GM18502 (cell line): ENCODE measurements at regions not wholly inside any gene's neighbourhood (a gene's known extent, or its start where the extent isn't known, plus 50 kb on each side); places are given as distances from the start of the nearest gene placed in this dataset.

Experiments
- ATAC-seq: cut with Tn5 transposase; IDR thresholded peaks from one replicate; pipeline ENCODE4 v1.9.1; 2021; ENCODE audit warnings: mild to moderate bottlenecking; ENCODE audit not compliant: unreplicated experiment, poor library complexity

DNA sequence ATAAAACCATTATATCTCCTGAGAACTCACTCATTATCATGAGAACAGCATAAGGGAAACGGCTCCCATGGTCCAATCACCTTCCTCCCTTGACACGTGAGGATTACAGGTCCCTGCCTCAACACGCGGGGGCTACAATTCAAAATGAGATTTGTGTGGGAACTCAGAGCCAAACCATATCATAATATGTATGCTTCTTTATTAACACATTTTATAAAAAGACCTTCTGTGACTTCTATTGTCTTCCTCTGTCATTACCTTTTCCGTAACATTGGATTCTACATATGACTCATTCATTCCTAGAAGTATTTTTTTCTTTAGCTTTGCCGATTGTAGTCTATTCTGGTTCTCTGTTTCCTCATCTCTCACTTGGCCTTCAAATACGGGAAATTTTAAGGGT, 267.2 kb upstream of the ROBO1 start:
- ATAC-seq, result no peak

DNA sequence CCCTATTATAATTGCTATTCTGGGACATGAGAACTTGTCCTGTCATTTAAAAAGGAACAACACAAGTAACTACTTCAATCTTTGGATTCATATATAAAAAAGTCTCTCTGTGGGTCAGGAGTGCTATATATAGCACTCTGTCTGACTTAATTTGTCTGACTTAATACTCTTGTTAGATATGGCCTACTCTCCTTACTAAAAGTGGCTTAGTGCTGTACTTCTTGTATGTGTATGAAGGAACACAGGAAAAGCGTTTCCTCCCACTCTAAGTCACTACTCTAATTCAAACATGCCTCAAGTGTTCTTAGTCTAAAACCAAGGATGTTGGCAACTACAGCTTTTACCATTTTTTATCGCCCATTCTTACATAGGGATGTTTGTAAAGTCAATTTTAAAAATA, 255.2 kb upstream of the ROBO1 start:
- no peak for ATAC-seq

DNA sequence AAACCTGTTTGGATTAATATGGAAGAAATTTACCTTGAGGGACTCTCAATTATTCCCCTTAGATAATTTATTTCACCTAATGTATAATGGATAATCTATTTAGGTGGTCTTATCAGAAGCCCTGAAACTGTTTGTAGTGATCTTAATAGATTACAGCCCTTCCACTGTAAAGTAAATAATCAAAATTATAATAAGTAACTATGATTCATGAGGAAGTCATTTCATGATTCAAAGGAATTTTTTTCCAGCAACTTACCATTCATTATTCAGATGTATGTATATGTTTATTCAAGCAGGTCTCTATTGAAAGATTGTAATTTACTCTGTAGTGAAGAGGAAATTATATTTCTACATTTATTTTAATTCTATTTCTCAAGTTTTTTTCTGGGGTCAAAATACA, 250.6 kb upstream of the ROBO1 start:
- no peak for ATAC-seq

- ATAC-seq, result no peak
Observed at GRCh38 chr3:80017369-80017768, 249.6 kb upstream of the ROBO1 start.

DNA sequence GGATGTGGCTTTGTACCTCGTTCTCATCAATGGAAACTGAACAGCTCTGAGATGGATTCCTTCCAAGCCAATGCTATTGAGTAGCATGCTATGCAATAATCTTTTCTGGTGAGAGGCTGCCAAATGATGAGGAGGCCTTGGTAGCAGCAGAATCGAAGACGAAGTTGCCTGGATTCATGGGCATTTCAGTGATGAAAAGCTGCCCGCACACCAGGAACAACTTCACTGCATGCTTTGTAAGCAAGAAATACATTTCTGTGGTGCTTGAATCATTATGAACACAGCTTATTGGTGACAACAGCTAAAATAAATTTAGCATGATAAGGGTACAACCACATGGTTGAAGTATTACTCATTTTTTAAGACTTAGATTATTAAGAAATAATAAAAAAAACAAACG, 246.8 kb upstream of the ROBO1 start:
- ATAC-seq, result no peak

- ATAC-seq, result no peak
Observed at GRCh38 chr3:80010021-80010571, 242.3 kb upstream of the ROBO1 start.

DNA sequence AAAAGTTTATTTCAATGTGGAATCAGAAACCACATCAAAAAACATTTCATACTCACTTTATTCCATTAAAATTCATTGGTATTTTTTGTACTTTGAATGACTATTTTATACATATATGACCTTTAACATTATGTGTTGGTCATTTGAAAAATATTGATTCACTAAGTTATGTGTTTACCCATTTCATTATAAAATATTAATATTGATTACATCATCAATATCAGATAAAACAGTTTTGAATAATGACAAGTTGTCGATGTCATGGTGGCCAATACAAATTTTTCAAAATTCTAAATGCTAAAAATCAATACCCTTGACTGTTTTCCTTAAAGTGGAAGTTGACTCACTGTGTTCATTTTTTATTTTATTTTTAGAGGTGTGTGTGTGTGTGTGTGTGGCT, 239.7 kb upstream of the ROBO1 start:
- no peak for ATAC-seq

GRCh38 chr3:80006315-80006714, 238.5 kb upstream of the ROBO1 start:
- ATAC-seq, result no peak

- no peak for ATAC-seq
Observed at GRCh38 chr3:80000022-80000421, 232.2 kb upstream of the ROBO1 start.

GRCh38 chr3:79994397-79994796, 226.6 kb upstream of the ROBO1 start:
- no peak for ATAC-seq

- ATAC-seq, result no peak
Observed at GRCh38 chr3:79986338-79986737, 218.5 kb upstream of the ROBO1 start.

DNA sequence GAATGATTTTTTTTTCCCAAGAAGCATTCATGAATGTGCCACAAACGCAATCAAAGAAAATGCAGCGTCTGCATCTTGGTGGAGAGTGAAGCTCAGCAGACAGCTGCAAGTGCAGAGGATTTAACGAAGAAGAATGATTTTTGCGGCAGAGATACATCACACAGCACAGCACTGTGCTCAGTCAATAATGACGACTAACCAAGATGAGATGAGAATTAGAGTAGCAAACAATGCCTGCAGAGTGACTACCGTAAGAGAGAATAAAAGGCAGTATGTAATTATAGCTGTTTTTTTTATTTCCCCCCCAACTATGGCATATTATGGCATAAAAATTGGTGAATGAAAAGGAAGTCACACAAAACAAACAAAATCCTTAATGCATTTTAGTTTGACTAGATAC, 218.0 kb upstream of the ROBO1 start:
- ATAC-seq, result no peak

GRCh38 chr3:79983118-79983517, 215.3 kb upstream of the ROBO1 start:
- no peak for ATAC-seq

DNA sequence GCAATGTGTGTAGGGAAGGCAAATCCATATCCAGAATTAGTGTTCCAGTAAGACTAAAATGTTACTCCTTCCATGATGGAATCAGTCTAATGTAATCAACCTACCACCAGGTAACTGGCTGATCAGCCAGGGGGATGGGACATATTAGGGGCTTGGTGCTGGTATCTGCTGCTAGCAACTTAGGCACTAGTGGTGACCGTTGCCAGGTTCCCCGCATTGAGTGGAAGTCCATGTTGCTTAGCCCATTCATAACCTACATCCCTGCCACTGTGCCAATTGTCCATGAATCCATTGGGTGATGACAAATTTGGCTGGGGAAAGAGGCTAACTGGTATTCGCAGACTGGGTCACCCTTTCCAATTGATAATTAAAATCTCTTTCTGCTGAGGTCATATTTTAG, 212.2 kb upstream of the ROBO1 start:
- ATAC-seq, result no peak

- no peak for ATAC-seq
Observed at GRCh38 chr3:79976466-79976865, 208.7 kb upstream of the ROBO1 start.

- no peak for ATAC-seq
Observed at GRCh38 chr3:79973917-79974595, 206.3 kb upstream of the ROBO1 start.

DNA sequence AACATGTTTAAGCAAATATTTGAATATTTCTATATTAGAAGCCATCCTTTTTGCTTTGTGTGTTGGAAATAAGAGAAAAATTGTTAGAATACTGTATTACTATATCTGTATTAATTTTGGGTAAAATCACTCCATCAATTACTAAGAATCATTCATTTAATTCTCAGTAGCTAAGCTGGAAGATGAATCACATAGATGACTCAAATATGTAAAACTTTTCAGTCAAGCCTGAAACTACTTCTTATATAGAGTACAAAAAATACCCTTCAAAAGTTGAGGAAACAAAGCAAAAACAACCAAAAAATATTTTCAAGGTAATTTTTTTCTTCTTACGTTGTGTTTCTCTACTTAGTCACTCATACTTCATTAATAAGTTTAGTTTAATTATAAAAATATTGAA, 205.7 kb upstream of the ROBO1 start:
- no peak for ATAC-seq

DNA sequence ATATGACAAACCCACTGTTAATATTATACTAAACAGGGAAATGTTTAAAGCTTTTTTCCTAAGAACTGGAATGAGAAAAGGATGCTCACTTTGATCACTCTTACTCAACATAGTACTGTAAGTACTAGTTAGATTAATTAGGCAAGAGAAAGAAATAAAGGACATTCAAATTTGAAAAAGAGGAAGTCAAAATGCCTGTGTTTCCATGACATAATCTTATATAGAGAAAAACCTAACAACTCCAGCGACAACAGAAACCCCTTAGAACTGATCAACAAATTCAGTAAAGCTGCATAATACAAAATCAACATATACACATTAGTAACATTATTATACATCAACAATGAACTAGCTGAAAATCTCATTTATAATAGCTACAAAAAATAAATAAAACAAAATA, 200.6 kb upstream of the ROBO1 start:
- no peak for ATAC-seq

DNA sequence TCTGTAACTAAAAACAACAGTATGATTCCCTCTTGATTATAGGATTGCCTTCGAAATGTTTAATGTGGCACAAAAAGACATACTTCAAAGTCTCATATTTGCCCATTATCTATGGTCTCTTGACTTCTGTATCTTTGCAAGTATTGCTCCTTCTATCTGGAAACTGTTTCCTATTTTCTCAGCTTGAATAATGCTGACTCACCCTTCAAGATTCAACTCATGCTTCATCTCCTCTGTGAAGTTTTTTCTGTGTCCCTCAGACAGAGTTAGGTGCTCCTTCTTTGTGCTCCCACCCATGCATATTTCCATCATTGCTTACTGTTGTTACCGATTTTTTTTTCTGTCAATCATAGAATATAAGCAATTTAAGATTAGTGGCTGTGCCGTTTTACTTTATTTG, 192.8 kb upstream of the ROBO1 start:
- ATAC-seq, result no peak

GRCh38 chr3:79957066-79957465, 189.3 kb upstream of the ROBO1 start:
- ATAC-seq, result no peak

DNA sequence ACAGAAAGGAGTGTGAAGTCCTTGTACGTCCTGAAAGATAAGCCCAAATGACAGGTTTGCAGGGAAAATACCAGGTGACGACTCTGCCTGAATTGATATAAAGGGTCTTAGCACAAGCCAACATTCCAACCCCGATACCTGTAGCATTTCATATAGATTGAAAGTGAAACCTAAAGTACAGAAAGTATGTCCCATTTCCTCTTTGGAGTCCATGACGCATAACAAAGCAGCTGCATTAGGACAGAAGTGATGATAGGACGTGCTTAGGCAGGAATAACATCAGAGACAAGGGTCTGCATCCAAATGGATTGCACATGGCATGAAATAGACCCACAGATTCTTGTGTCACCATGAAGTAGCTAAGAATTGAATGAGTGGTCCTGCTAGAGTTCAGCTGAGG, 187.0 kb upstream of the ROBO1 start:
- no peak for ATAC-seq

GRCh38 chr3:79953591-79954101, 185.8 kb upstream of the ROBO1 start:
- no peak for ATAC-seq
